ENCODE measurements at regions not wholly inside any gene's neighbourhood (a gene's known extent, or its start where the extent isn't known, plus 50 kb on each side); places are given as distances from the start of the nearest gene placed in this dataset.

DNA sequence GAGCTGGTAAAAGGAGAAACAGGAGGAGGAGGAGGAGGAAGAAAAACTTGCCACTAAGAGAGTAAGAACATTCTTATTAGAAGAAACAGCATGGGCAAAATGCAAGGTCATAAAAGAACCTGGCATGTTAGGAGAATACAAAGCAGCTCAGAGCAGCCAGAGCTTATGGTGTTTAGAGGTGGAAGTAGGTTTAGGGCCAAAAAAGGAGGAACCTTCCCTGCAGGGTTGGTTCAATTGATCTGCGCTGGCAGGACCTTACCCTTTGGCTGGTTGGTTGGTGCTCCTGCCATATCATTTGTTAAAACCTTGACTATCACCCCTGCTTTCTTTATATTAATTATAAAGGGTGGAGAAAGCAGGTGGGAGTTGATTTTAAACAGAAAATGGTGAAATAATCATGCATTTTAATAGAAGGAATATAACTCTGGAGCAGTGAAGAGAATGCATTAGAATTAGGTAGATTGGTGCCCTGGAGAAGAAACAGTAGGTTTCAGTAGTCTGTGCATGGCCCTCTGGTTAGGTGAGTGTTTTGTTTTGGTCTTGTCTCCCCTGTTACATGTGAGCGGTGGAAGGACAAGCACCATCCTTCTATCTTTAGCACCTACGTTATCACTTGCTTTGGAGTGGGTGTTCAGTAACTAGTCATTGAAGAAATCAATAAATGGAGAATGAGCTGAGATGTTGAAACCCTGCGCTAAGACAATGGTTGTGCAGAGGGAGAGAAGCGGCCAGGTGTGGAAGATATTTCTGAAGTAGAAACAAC, 110.4 kb upstream of the NGF start:
- TF ChIP-seq, protein P1, sequence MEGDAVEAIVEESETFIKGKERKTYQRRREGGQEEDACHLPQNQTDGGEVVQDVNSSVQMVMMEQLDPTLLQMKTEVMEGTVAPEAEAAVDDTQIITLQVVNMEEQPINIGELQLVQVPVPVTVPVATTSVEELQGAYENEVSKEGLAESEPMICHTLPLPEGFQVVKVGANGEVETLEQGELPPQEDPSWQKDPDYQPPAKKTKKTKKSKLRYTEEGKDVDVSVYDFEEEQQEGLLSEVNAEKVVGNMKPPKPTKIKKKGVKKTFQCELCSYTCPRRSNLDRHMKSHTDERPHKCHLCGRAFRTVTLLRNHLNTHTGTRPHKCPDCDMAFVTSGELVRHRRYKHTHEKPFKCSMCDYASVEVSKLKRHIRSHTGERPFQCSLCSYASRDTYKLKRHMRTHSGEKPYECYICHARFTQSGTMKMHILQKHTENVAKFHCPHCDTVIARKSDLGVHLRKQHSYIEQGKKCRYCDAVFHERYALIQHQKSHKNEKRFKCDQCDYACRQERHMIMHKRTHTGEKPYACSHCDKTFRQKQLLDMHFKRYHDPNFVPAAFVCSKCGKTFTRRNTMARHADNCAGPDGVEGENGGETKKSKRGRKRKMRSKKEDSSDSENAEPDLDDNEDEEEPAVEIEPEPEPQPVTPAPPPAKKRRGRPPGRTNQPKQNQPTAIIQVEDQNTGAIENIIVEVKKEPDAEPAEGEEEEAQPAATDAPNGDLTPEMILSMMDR (IDR thresholded peaks at IDR 0.05): no peak

DNA sequence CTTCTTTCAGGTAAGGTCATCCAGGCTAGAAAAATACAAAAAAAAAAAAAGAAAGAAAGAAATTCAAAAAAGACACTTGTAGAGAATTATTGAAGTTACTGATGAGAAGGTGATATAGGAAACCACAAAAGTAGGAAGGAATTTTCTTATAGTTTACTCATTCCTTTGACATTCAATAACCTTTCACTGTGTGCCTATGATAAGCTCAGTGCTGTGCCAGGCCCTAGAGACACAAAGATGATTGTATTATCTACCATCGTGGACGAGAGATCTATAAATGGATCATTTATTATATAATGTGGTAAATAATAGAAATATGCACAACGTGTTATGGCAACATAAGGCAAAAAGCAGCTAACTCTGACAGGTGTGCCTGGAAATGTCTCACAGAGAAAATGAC, 109.6 kb upstream of the NGF start:
- TF ChIP-seq, protein P1 (IDR thresholded peaks at IDR 0.05): no peak

DNA sequence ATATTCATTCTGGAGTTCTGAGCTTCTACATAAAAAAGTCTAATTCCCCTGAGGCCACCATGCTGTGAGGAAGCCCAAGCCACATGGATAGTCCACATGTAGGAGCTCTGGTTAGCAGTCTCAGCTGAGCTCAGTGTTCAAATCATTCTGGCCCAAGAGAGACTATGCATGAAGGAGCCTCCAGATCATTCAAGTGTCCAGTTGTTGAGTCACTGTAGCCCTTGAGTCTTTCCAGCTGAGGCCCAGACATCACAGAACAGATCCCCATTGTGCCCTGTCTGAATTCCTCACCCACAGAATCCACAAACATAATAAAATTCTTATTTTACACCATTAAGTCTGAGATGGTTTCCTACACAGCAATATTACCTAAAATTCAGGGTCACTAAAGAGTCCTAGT, 107.0 kb upstream of the NGF start:
- TF ChIP-seq, protein P1 (IDR thresholded peaks at IDR 0.05): no peak

DNA sequence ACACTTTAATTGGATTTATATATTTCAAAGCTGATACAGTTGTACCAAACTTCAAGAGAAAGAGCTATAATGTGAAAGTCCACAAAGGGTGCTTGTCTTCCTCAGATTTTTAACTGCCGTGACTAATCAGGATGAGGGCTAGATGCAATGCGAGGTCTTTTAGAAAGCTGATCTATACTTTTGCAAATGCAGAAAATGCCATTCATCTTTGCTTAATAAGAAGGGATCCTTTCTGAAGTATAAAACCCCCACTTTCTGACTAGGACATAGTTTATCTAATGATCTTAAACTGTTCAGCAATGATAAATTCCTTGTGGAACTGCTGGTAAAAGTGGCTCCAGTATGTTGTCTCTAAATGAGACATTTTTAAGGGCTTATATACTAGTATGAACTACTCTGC, 102.7 kb upstream of the NGF start:
- TF ChIP-seq, protein P1 (IDR thresholded peaks at IDR 0.05): no peak

DNA sequence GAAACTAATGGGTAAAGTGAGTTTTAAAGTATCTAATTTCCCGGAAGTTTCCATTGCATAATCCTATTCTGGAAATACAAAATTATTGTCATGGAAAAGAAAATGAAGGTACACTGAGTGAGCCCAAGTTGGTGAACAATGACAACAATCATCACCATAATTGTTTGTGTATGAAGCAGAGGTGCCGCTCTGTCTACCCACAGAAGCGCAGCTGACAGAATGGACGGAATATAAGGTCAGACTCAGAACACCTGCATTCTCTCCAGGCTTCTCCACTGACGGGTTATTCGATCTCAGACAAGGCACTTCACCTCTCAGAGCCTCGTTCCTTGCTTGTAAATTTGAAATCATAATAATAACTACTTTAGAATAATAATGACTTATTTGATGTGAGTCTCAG, 99.1 kb upstream of the NGF start:
- TF ChIP-seq, protein P1 (IDR thresholded peaks at IDR 0.05): no peak

DNA sequence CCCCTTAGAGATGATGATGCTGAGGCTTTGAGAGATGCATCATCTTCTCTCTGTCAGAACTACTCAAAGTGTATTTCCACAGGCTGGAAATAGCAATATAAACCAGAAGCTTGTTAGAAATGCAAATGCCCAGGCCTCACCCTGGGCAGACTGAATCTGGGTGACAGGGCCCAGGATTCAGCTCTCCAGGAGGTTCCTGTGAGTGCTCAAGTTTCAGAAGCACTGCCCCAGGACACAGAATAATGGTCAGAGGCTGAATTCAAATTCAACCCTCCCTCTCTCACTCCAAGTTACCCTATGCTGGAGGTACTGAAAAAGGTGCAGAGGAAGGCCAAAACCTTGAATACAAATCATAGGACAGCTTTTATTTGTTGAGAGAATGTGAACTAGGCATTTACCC, 98.5 kb upstream of the NGF start:
- TF ChIP-seq, protein P1 (IDR thresholded peaks at IDR 0.05): no peak

DNA sequence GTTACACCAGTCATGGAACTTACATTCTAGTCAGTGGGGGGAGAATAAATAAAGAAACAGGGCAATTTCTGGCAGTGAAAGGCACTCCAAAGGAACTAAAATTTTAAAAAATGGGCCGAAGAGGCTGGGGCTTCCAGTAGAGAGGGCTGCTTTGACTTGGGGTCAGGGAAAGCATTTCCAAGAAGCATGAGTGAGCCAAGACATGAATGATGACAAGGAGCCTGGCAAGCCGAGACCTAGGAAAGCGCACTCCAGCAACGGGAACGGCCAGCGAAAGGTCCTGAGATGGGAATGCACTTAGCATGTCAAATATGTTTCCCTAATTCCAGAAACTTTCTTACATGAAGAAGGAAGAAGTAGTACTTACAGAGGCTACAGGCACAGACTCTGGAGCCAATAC, 95.4 kb upstream of the NGF start:
- TF ChIP-seq, protein P1 (IDR thresholded peaks at IDR 0.05): no peak

DNA sequence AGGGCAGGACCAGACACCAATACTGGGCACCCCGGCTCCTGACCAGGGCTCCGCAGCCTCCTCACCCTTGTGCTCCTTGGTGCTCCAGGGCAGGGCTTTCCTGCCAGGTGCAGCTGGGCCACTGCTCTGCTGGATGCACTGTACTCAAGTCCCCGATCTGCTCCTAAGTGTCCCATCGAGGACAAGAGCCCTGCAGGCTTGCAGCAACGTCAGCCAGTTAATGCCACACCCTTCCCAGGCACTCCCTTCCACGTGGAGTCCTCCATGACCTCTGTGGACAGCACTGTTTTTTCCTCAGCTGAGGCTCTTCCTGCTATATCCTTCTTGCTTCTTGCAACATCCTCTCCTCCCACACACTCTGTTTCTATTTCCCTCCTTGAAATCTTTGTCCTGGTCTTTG, 94.0 kb upstream of the NGF start:
- TF ChIP-seq, protein P1 (IDR thresholded peaks at IDR 0.05): no peak

All from LNCAP (cell line).